ENCODE measurements at regions not wholly inside any gene's neighbourhood (a gene's known extent, or its start where the extent isn't known, plus 50 kb on each side); places are given as distances from the start of the nearest gene placed in this dataset.

GRCh38 chr13:88051746-88052482 is 380.7 kb downstream of the SLITRK5 start:
- no peak for TF ChIP-seq CTCF (conservative IDR thresholded peaks at IDR 0.05; ENCODE audit: low read depth in 2 of 2)
- TF ChIP-seq POLR2AphosphoS5 (IDR thresholded peaks at IDR 0.05; ENCODE audit: low read depth): no peak
- TF ChIP-seq EZH2 (IDR thresholded peaks at IDR 0.05; ENCODE audit: low read depth, unreplicated experiment): no peak
- TF ChIP-seq EZH2phosphoT487 (IDR thresholded peaks at IDR 0.05; ENCODE audit: unreplicated experiment): no peak
- TF ChIP-seq CREB1 (CRISPR knock-in tag; IDR thresholded peaks at IDR 0.05; ENCODE audit: low read depth): no peak
- TF ChIP-seq REST (IDR thresholded peaks at IDR 0.05; ENCODE audit: unreplicated experiment): no peak

Data from GM23338 (cell line).